Chondrocyte (in vitro differentiated cells): ENCODE measurements at regions not wholly inside any gene's neighbourhood (a gene's known extent, or its start where the extent isn't known, plus 50 kb on each side); places are given as distances from the start of the nearest gene placed in this dataset.

Source experiments
- DNase-seq: peaks from one replicate; pipeline ENCODE4 v3.0.0; 2021; ENCODE audit warnings: mixed read lengths, low spot score
- H3K27ac Mint-ChIP-seq: one replicate; pipeline ENCODE4 v1.8.0; 2021; ENCODE audit warnings: mild to moderate bottlenecking, moderate library complexity, mixed read lengths; ENCODE audit not compliant: unreplicated experiment
- H3K27me3 Mint-ChIP-seq: 2 replicates; pipeline ENCODE4 v1.8.0; 2021; ENCODE audit warnings: low read depth, mixed read lengths
- H3K36me3 Mint-ChIP-seq: 2 replicates; pipeline ENCODE4 v1.8.0; 2021; ENCODE audit warnings: low read depth, mixed read lengths
- H3K4me1 Mint-ChIP-seq: 2 replicates; pipeline ENCODE4 v1.8.0; 2021; ENCODE audit warnings: low read depth, mild to moderate bottlenecking, mixed read lengths
- H3K4me3 Mint-ChIP-seq: one replicate; pipeline ENCODE4 v1.8.0; 2021; ENCODE audit warnings: mild to moderate bottlenecking, moderate library complexity, mixed read lengths; ENCODE audit not compliant: unreplicated experiment
- H3K9me3 Mint-ChIP-seq: 2 replicates; pipeline ENCODE4 v1.8.0; 2021; ENCODE audit warnings: low read depth, mixed read lengths
- CTCF ChIP-seq: fragments of 200-600 bp; sonication (generic); IDR thresholded peaks from 2 replicates; pipeline ENCODE4 v1.5.0; 2021; ENCODE audit warnings: antibody characterized with exemption, mild to moderate bottlenecking, moderate library complexity

GRCh38 chr4:58561170-58561569 lies 1451.0 kb upstream of the IGFBP7 start:
- H3K9me3 Mint-ChIP-seq: no peaks in the 10 kb centered on the region
- no peak overlapping the region for H3K27ac Mint-ChIP-seq
- no peaks in the 10 kb centered on the region for H3K4me1 Mint-ChIP-seq
- DNase-seq: no peak
- H3K27me3 Mint-ChIP-seq: no peaks in the 10 kb centered on the region
- no peak overlapping the region for H3K4me3 Mint-ChIP-seq
- TF ChIP-seq CTCF: no peak
- no peaks in the 10 kb centered on the region for H3K36me3 Mint-ChIP-seq

- Mint-ChIP-seq H3K9me3 (no peaks in the 10 kb centered on the region), H3K27me3 (no peaks in the 10 kb centered on the region), H3K4me1 (no peaks in the 10 kb centered on the region), H3K36me3 (no peaks in the 10 kb centered on the region), H3K27ac (no peak overlapping the region), H3K4me3 (no peak overlapping the region)
- DNase-seq: no peak
- TF ChIP-seq CTCF: no peak
Observed at GRCh38 chr4:58560736-58561135, 1450.6 kb upstream of the IGFBP7 start.

- no peak overlapping the region for H3K27ac Mint-ChIP-seq
- no peak for DNase-seq
- H3K36me3 Mint-ChIP-seq: no peaks in the 10 kb centered on the region
- no peaks in the 10 kb centered on the region for H3K4me1 Mint-ChIP-seq
- no peak for TF ChIP-seq CTCF
- no peaks in the 10 kb centered on the region for H3K9me3 Mint-ChIP-seq
- no peak overlapping the region for H3K4me3 Mint-ChIP-seq
- peaks cover 1% of the 10 kb centered on the region for H3K27me3 Mint-ChIP-seq
Observed at GRCh38 chr4:58553679-58554078, 1443.5 kb upstream of the IGFBP7 start.

GRCh38 chr4:58553031-58553430 lies 1442.8 kb upstream of the IGFBP7 start:
- Mint-ChIP-seq H3K4me3 (no peak overlapping the region), H3K27me3 (peaks cover 1% of the 10 kb centered on the region), H3K4me1 (no peaks in the 10 kb centered on the region), H3K36me3 (no peaks in the 10 kb centered on the region), H3K27ac (no peak overlapping the region), H3K9me3 (no peaks in the 10 kb centered on the region)
- no peak for DNase-seq
- TF ChIP-seq CTCF: no peak

GRCh38 chr4:58551676-58552075 lies 1441.5 kb upstream of the IGFBP7 start:
- H3K9me3 Mint-ChIP-seq: no peaks in the 10 kb centered on the region

More at GRCh38 chr4:58551676-58552075, 1441.5 kb upstream of the IGFBP7 start:
- TF ChIP-seq CTCF: no peak
- no peak overlapping the region for H3K27ac Mint-ChIP-seq
- H3K27me3 Mint-ChIP-seq: peaks cover 1% of the 10 kb centered on the region
- no peak for DNase-seq
- no peak overlapping the region for H3K4me3 Mint-ChIP-seq
- no peaks in the 10 kb centered on the region for H3K36me3 Mint-ChIP-seq
- H3K4me1 Mint-ChIP-seq: no peaks in the 10 kb centered on the region
